NT2/D1 (cell line): ENCODE measurements at regions not wholly inside any gene's neighbourhood (a gene's known extent, or its start where the extent isn't known, plus 50 kb on each side); places are given as distances from the start of the nearest gene placed in this dataset.

ENCODE experiments used
- DNase-seq: peaks from one replicate; pipeline ENCODE4 v3.0.0-alpha.2; 2011; ENCODE audit warnings: low read depth, low spot score
- H3K27me3 ChIP-seq: 2 replicates; pipeline ENCODE4 v1.6.0; 2011; ENCODE audit warnings: mild to moderate bottlenecking; ENCODE audit not compliant: insufficient read length, insufficient read depth
- H3K36me3 ChIP-seq: 2 replicates; pipeline ENCODE4 v1.6.1; 2011; ENCODE audit warnings: mild to moderate bottlenecking, low read length, mixed read lengths; ENCODE audit not compliant: insufficient read depth, insufficient read length
- H3K4me1 ChIP-seq: 2 replicates; pipeline ENCODE4 v1.5.1; 2011; ENCODE audit not compliant: insufficient read depth, insufficient read length
- H3K4me3 ChIP-seq: 2 replicates; pipeline ENCODE4 v1.5.1; 2011; ENCODE audit warnings: low read depth; ENCODE audit not compliant: insufficient read length
- H3K9ac ChIP-seq: 2 replicates; pipeline ENCODE4 v1.6.0; 2011; ENCODE audit warnings: low read depth; ENCODE audit not compliant: insufficient read length
- H3K9me3 ChIP-seq: 2 replicates; pipeline ENCODE4 v1.5.1; 2011; ENCODE audit warnings: mild to moderate bottlenecking, low read length; ENCODE audit not compliant: insufficient read depth
- SUZ12 ChIP-seq: IDR thresholded peaks from 2 replicates; pipeline ENCODE4 v1.6.1; 2011; ENCODE audit not compliant: insufficient read length, insufficient read depth; ENCODE audit errors: extremely low read depth
- YY1 ChIP-seq: IDR thresholded peaks from 2 replicates; pipeline ENCODE4 v1.6.1; 2011; ENCODE audit not compliant: insufficient read length, insufficient read depth
- ZNF274 ChIP-seq: IDR thresholded peaks from 2 replicates; pipeline ENCODE4 v1.6.1; 2011; ENCODE audit warnings: mild to moderate bottlenecking, low read depth, low read length

DNA sequence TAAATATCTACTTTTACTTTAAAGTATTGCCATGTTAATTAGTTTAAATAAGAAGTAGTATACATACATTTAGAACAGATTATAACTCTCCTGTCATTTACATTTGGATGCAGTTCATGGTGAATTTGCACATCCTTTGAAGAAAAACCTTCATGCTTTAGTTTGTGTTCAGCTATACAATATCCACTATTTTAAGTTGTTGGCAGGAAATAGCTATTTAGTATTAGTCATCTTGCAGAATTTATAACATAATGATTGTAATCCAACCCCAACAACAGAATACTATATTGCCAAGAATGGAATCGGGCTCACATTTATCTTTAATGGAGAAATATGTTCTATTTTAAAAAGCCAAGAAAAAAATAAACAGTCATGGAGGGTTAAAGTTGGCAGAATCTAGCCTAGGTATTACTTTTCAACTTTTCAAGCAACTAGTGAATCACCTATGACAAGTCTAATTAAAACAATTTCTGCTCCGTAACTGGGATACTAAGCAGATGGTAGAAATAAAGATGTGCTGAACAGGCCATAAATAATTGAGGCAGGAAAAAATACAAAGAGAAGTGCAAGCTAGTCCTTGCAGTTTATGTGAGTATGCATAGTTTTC lies 1170.6 kb upstream of the NUDT12 start:
- Histone ChIP-seq H3K27me3 (no peaks in the 10 kb centered on the region), H3K4me1 (no peaks in the 10 kb centered on the region), H3K4me3 (no peak overlapping the region), H3K9ac (no peak overlapping the region), H3K36me3 (no peaks in the 10 kb centered on the region), H3K9me3 (no peaks in the 10 kb centered on the region)
- DNase-seq, result no peak
- TF ChIP-seq YY1 (no peak), SUZ12 (no peak), ZNF274 (no peak)

DNA sequence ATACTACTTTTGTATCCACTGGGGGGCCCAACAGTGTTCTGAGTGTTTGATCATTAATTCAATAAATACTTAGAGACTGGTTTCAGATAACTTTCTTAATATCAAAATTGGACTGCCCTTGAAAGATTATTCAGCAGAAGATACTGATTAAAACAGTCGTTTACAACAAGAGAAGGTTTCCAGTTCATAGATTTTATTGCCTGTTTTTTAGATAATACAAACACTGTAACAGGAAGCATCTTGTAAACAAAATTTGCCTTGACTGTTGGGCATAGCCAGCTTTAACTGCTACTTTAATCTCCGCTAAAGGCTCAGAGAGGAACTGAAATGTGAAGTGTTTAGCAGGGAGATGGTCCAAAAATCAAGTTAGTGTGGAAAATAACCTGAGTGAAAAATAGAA lies 1168.7 kb upstream of the NUDT12 start:
- Histone ChIP-seq H3K9ac (no peak overlapping the region), H3K9me3 (no peaks in the 10 kb centered on the region), H3K27me3 (no peaks in the 10 kb centered on the region), H3K36me3 (no peaks in the 10 kb centered on the region), H3K4me3 (no peak overlapping the region), H3K4me1 (no peaks in the 10 kb centered on the region)
- no peak for DNase-seq
- TF ChIP-seq ZNF274 (no peak), SUZ12 (no peak), YY1 (no peak)

DNA sequence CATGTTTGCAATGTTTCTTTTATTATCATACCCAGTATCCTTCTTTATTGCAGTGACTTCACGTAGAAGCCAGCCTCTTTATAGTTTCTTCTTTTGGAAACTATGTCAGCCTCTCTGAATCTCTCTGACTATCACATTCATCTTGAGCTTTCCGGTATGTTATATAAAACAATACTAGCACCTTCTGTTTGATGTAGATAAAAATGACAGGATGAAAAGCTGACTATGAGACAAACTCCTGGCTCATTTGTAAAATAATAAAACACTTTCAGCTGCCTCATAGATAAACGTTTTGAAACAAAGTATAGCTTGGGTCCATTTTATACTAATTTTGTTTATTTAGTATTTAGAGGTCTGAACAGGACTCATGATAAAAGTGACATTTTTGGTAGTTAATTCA lies 1145.4 kb upstream of the NUDT12 start:
- Histone ChIP-seq H3K9ac (no peak overlapping the region), H3K27me3 (no peaks in the 10 kb centered on the region), H3K9me3 (no peaks in the 10 kb centered on the region), H3K4me3 (no peak overlapping the region), H3K36me3 (no peaks in the 10 kb centered on the region), H3K4me1 (no peaks in the 10 kb centered on the region)
- no peak for TF ChIP-seq ZNF274
- TF ChIP-seq SUZ12, result no peak
- DNase-seq, result no peak

DNA sequence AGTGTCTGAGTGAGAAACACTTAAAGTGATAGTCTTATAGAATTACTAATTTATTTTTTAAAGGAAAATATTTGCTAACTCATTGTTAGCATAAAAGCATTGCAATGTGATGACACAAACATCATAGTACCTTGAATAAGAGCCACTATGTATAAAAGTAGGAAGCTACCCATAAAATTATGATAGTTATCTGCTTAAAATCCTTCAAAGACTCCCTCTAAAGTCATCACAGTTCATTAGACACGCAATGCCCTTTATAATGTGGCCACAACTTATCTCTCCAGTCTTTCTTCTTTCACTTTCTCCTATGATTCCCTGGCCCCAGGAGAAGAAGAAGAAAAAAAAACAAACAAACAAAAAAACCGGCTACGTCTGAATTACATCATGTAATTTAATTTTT lies 1144.0 kb upstream of the NUDT12 start:
- Histone ChIP-seq H3K27me3 (no peaks in the 10 kb centered on the region), H3K9ac (no peak overlapping the region), H3K4me1 (no peaks in the 10 kb centered on the region), H3K9me3 (no peaks in the 10 kb centered on the region), H3K4me3 (no peak overlapping the region), H3K36me3 (no peaks in the 10 kb centered on the region)
- TF ChIP-seq SUZ12, result no peak
- no peak for TF ChIP-seq YY1
- TF ChIP-seq ZNF274, result no peak
- no peak for DNase-seq

DNA sequence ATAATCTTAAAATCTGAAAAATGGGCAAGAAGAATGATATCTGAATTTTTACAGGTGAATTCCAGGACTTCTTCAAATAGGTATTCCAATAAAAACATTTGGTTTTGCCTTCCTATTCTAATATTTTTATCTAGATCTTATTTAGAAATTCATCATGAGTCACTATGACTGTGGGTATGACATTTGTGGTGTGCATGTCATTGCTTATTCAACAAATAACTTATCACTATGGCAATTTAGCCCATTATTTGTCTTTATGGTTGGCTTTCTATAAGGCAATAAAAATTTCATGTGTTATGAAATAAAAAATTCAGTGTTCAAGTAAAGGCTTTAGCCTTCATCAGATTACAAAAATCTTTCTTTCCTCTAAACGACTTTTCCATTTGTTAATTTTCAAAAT lies 1139.6 kb upstream of the NUDT12 start:
- no peak overlapping the region for H3K4me3 ChIP-seq
- TF ChIP-seq ZNF274, result no peak
- TF ChIP-seq SUZ12, result no peak
- no peaks in the 10 kb centered on the region for H3K4me1 ChIP-seq
- peaks cover 15% of the 10 kb centered on the region; the same call in 1 of the 2 replicates for H3K9me3 ChIP-seq
- DNase-seq, result no peak
- H3K27me3 ChIP-seq, result no peaks in the 10 kb centered on the region
- H3K36me3 ChIP-seq, result no peaks in the 10 kb centered on the region
- no peak overlapping the region for H3K9ac ChIP-seq

DNA sequence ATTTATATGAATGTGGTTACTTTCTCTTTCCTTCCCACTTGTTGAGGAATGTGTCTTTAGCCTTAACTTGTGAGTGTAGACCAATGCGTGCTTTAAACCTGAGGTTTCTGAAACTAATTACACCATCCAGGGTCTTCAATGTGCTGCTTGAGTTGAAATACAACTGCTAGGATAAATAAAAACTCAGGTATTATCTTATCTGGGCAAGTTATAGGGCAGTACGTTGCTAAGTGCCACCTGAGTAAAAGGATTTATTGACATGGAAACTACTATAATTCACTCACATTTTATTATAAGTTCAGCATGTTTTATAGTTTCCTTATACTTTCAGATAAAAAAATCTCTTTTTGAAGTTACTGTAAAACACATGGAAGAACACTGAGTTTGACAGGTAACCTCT lies 1136.8 kb upstream of the NUDT12 start:
- Histone ChIP-seq H3K9me3 (peaks cover 15% of the 10 kb centered on the region; the same call in 1 of the 2 replicates), H3K27me3 (no peaks in the 10 kb centered on the region)
- TF ChIP-seq YY1 (no peak), SUZ12 (no peak), ZNF274 (no peak)

DNA sequence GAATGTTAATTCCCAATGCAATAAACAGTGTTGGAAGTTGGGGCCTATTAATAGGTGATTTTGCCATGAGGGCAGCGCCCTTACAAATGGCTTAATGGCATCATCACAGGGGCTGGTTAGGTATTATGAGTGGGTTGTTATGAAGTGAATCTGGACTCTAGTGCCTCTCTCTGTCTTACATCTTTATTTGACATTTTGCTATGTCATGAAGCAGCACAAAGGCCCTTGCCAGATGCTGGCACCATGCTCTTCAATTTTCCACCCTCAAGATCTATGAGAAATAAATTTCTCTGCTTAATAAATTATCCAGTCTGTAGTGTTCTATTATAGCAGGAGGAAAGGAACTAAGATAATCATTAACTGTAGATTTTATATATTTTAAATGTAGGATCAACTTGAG lies 1098.7 kb upstream of the NUDT12 start:
- no peak overlapping the region for H3K4me3 ChIP-seq
- no peak for DNase-seq

More for the DNA sequence above, 1136.8 kb upstream of the NUDT12 start:
- no peak for DNase-seq
- Histone ChIP-seq H3K4me1 (no peaks in the 10 kb centered on the region), H3K9ac (no peak overlapping the region), H3K36me3 (no peaks in the 10 kb centered on the region), H3K4me3 (no peak overlapping the region)

More for the DNA sequence above, 1098.7 kb upstream of the NUDT12 start:
- Histone ChIP-seq H3K9ac (no peak overlapping the region), H3K9me3 (no peaks in the 10 kb centered on the region), H3K36me3 (no peaks in the 10 kb centered on the region), H3K4me1 (no peaks in the 10 kb centered on the region), H3K27me3 (no peaks in the 10 kb centered on the region)
- TF ChIP-seq YY1 (no peak), SUZ12 (no peak), ZNF274 (no peak)
